WTC11 (cell line): ENCODE measurements at regions not wholly inside any gene's neighbourhood (a gene's known extent, or its start where the extent isn't known, plus 50 kb on each side); places are given as distances from the start of the nearest gene placed in this dataset.
A peak's percentile ranks its signal among the peaks of the same experiment; 100 is the strongest.

Experiments used
- ATAC-seq: fragments of 200-7000 bp; cut with Tn5 transposase; 2 replicates; pipeline ENCODE4 v1.10.0; 2021; ENCODE audit warnings: mild to moderate bottlenecking, moderate library complexity
- CTCF ChIA-PET: fragments of 300-600 bp; sonication (Branson Sonifier 250); formaldehyde crosslinking; loops from one replicate; lab custom pipeline; 2021; ENCODE audit warnings: antibody characterized with exemption; lab: Charles Lee
- POLR2A ChIA-PET: fragments of 350-600 bp; sonication (Branson Sonifier 250); formaldehyde crosslinking; loops from one replicate; lab custom pipeline; 2021; ENCODE audit warnings: antibody characterized with exemption; lab: Charles Lee
- DNase-seq: peaks from one replicate; pipeline ENCODE4 v3.0.0; 2021; ENCODE audit warnings: low spot score
- H3K27ac Mint-ChIP-seq: 2 replicates; pipeline ENCODE4 v1.8.0; 2021; ENCODE audit warnings: mixed read lengths
- H3K27me3 Mint-ChIP-seq: 2 replicates; pipeline ENCODE4 v1.8.0; 2021; ENCODE audit warnings: low read depth, mild to moderate bottlenecking, moderate library complexity, mixed read lengths
- H3K36me3 Mint-ChIP-seq: 2 replicates; pipeline ENCODE4 v1.8.0; 2021; ENCODE audit warnings: mixed read lengths
- H3K4me1 Mint-ChIP-seq: 2 replicates; pipeline ENCODE4 v1.8.0; 2022; ENCODE audit warnings: mixed read lengths
- H3K4me3 Mint-ChIP-seq: 2 replicates; pipeline ENCODE4 v1.8.0; 2021; ENCODE audit warnings: mild to moderate bottlenecking, moderate library complexity, mixed read lengths
- H3K9me3 Mint-ChIP-seq: 2 replicates; pipeline ENCODE4 v1.8.0; 2021; ENCODE audit warnings: mixed read lengths
- AR ChIP-seq: fragments of 250-450 bp; sonication (Bioruptor Pico); IDR thresholded peaks from 2 replicates; pipeline ENCODE4 v1.9.0; 2021; ENCODE audit warnings: mild to moderate bottlenecking
- CBFB ChIP-seq: sonication (generic); formaldehyde crosslinking; IDR thresholded peaks from 2 replicates; pipeline ENCODE4 v1.8.1; 2022; ENCODE audit warnings: mild to moderate bottlenecking, low read depth, missing genetic modification reagents
- CDX4 ChIP-seq: fragments of 250-450 bp; sonication (Bioruptor Pico); IDR thresholded peaks from 2 replicates; pipeline ENCODE4 v1.9.0; 2021; ENCODE audit warnings: moderate library complexity, mild to moderate bottlenecking, inconsistent platforms, borderline replicate concordance
- CREM ChIP-seq: sonication (generic); formaldehyde crosslinking; IDR thresholded peaks from 2 replicates; pipeline ENCODE4 v1.8.1; 2022; ENCODE audit warnings: mild to moderate bottlenecking, missing genetic modification reagents, moderate library complexity
- CTCF ChIP-seq: fragments of 200-600 bp; IDR thresholded peaks from 2 replicates; pipeline ENCODE4 v1.8.0; 2022; ENCODE audit warnings: antibody characterized with exemption
- ERG ChIP-seq: fragments of 250-450 bp; sonication (Bioruptor Pico); IDR thresholded peaks from 2 replicates; pipeline ENCODE4 v1.8.0; 2021; ENCODE audit warnings: mild to moderate bottlenecking
- IRF2 ChIP-seq: sonication (generic); formaldehyde crosslinking; IDR thresholded peaks from 2 replicates; pipeline ENCODE4 v1.8.0; 2022; ENCODE audit warnings: low read depth, missing genetic modification reagents, borderline replicate concordance
- KAT7 ChIP-seq: sonication (generic); formaldehyde crosslinking; IDR thresholded peaks from 2 replicates; pipeline ENCODE4 v1.8.1; 2023; ENCODE audit warnings: missing genetic modification reagents, mild to moderate bottlenecking, borderline replicate concordance
- MXD4 ChIP-seq: fragments of 250-450 bp; sonication (Bioruptor Pico); IDR thresholded peaks from 2 replicates; pipeline ENCODE4 v1.8.0; 2021; ENCODE audit warnings: mild to moderate bottlenecking, moderate library complexity, borderline replicate concordance
- NR3C1 ChIP-seq: sonication (generic); formaldehyde crosslinking; conservative IDR thresholded peaks from 2 replicates; pipeline ENCODE4 v1.8.1; 2023; ENCODE audit warnings: low read depth, mild to moderate bottlenecking, missing genetic modification reagents
- PREB ChIP-seq: sonication (generic); formaldehyde crosslinking; IDR thresholded peaks from 2 replicates; pipeline ENCODE4 v1.8.1; 2022; ENCODE audit warnings: mild to moderate bottlenecking, missing genetic modification reagents, moderate library complexity, borderline replicate concordance
- PRRX2 ChIP-seq: fragments of 250-450 bp; sonication (Bioruptor Pico); IDR thresholded peaks from 2 replicates; pipeline ENCODE4 v1.8.0; 2021; ENCODE audit warnings: mild to moderate bottlenecking
- STAT6 ChIP-seq: sonication (generic); formaldehyde crosslinking; conservative IDR thresholded peaks from 2 replicates; pipeline ENCODE4 v1.8.1; 2023; ENCODE audit warnings: mild to moderate bottlenecking, low read depth, missing genetic modification reagents, moderate library complexity
- TCF7 ChIP-seq: sonication (generic); formaldehyde crosslinking; IDR thresholded peaks from 2 replicates; pipeline ENCODE4 v1.8.0; 2022; ENCODE audit warnings: mild to moderate bottlenecking, low read depth, missing genetic modification reagents, moderate library complexity
- USF1 ChIP-seq: sonication (generic); formaldehyde crosslinking; IDR thresholded peaks from 2 replicates; pipeline ENCODE4 v1.8.0; 2022; ENCODE audit warnings: mild to moderate bottlenecking, missing genetic modification reagents
- ZMAT4 ChIP-seq: fragments of 250-450 bp; sonication (Bioruptor Pico); IDR thresholded peaks from 2 replicates; pipeline ENCODE4 v1.9.0; 2021; ENCODE audit warnings: mild to moderate bottlenecking
- ZNF219 ChIP-seq: sonication (generic); formaldehyde crosslinking; IDR thresholded peaks from 2 replicates; pipeline ENCODE4 v1.8.0; 2023; ENCODE audit warnings: missing genetic modification reagents, mild to moderate bottlenecking, borderline replicate concordance
- ZNF416 ChIP-seq: fragments of 250-450 bp; sonication (Bioruptor Pico); IDR thresholded peaks from 2 replicates; pipeline ENCODE4 v1.9.0; 2021; ENCODE audit warnings: mild to moderate bottlenecking, inconsistent platforms

- TF ChIP-seq AR (CRISPR knock-in tag) (no peak), ZNF219 (no peak), IRF2 (CRISPR knock-in tag) (no peak), USF1 (CRISPR knock-in tag) (no peak)
Measured at GRCh38 chr4:81628489-81628888, 156.8 kb upstream of the RASGEF1B start (continued).

- POLR2A ChIA-PET = no interaction called here
- CTCF ChIA-PET = no interaction called here
- TF ChIP-seq ZMAT4 = no peak
- no peak for TF ChIP-seq CREM
- no peak for TF ChIP-seq STAT6 (CRISPR knock-in tag)
- TF ChIP-seq KAT7 (CRISPR knock-in tag) = no peak
- no peak for TF ChIP-seq CDX4
- no peak for TF ChIP-seq ZNF416 (CRISPR knock-in tag)
- no peak for TF ChIP-seq TCF7 (CRISPR knock-in tag)
- no peak for TF ChIP-seq CBFB (CRISPR knock-in tag)
- TF ChIP-seq ERG (CRISPR knock-in tag) = no peak
- TF ChIP-seq PRRX2 (CRISPR knock-in tag) = no peak
- no peak for TF ChIP-seq MXD4 (CRISPR knock-in tag)
- no peak for TF ChIP-seq CTCF
- TF ChIP-seq USF1 (CRISPR knock-in tag) = no peak
- TF ChIP-seq NR3C1 (CRISPR knock-in tag) = no peak
- TF ChIP-seq PREB (CRISPR knock-in tag) = no peak
- DNase-seq (no peak), ATAC-seq (peak; percentile 72)
- H3K27ac Mint-ChIP-seq = no peak overlapping the region
- no peaks in the 10 kb centered on the region for H3K36me3 Mint-ChIP-seq
- peaks cover 24% of the 10 kb centered on the region for H3K4me1 Mint-ChIP-seq
- no peaks in the 10 kb centered on the region; the same call in 1 of the 2 replicates for H3K27me3 Mint-ChIP-seq
- no peak overlapping the region for H3K4me3 Mint-ChIP-seq
- no peaks in the 10 kb centered on the region for H3K9me3 Mint-ChIP-seq
Measured at GRCh38 chr4:81627590-81627989, 155.9 kb upstream of the RASGEF1B start.
